Tibial nerve (tissue), 4 donors: ENCODE measurements at regions not wholly inside any gene's neighbourhood (a gene's known extent, or its start where the extent isn't known, plus 50 kb on each side); places are given as distances from the start of the nearest gene placed in this dataset.

Experiments used
- EP300 ChIP-seq, 2 donors: sonication (generic); formaldehyde crosslinking; IDR thresholded peaks; one replicate each; pipeline ENCODE4 v1.6.1; 2017; ENCODE audit warnings: antibody characterized with exemption in 2 of 2, mild to moderate bottlenecking in 1 of 2
- POLR2A ChIP-seq, 2 donors: fragments of 450-650 bp; IDR thresholded peaks; one replicate each; pipeline ENCODE4 v1.6.1; 2017; ENCODE audit warnings: antibody characterized with exemption in 2 of 2, mild to moderate bottlenecking in 2 of 2, moderate library complexity in 2 of 2
- TF ChIP-seq, protein P1 (sequence below), 5 experiments: fragments of 200-600 bp in 3 of 5; fragments of 450-650 bp in 2 of 5; sonication (generic) in 3 of 5; IDR thresholded peaks; one replicate each; pipeline ENCODE4 v1.5.1; 2016 to 2019; ENCODE audit warnings: antibody characterized with exemption in 5 of 5, mild to moderate bottlenecking in 3 of 5, moderate library complexity in 2 of 5

DNA sequence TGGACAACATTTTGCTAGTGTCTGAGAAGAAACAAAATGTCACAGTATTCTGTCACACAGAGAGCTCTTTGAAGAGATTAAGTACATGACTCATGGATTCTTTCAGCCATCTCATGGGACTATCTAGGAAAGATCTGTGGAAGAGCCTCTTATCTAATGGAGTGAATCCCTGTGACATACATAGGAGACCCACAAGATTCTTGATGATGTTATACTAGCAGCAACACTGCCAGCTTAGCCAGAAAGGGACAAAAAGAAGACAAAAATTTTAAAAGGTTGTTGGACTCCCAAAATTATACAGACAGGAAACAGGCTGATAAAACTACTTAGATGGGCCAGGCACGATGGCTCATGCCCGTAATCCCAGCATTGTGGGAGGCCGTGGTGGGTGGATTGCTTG, 143.3 kb upstream of the MGAT5 start:
- TF ChIP-seq, protein P1, sequence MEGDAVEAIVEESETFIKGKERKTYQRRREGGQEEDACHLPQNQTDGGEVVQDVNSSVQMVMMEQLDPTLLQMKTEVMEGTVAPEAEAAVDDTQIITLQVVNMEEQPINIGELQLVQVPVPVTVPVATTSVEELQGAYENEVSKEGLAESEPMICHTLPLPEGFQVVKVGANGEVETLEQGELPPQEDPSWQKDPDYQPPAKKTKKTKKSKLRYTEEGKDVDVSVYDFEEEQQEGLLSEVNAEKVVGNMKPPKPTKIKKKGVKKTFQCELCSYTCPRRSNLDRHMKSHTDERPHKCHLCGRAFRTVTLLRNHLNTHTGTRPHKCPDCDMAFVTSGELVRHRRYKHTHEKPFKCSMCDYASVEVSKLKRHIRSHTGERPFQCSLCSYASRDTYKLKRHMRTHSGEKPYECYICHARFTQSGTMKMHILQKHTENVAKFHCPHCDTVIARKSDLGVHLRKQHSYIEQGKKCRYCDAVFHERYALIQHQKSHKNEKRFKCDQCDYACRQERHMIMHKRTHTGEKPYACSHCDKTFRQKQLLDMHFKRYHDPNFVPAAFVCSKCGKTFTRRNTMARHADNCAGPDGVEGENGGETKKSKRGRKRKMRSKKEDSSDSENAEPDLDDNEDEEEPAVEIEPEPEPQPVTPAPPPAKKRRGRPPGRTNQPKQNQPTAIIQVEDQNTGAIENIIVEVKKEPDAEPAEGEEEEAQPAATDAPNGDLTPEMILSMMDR (IDR thresholded peaks at IDR 0.05) = no peak
- TF ChIP-seq POLR2A (IDR thresholded peaks at IDR 0.05) = no peak
- TF ChIP-seq EP300 (IDR thresholded peaks at IDR 0.05) = no peak
